ENCODE measurements at regions not wholly inside any gene's neighbourhood (a gene's known extent, or its start where the extent isn't known, plus 50 kb on each side); places are given as distances from the start of the nearest gene placed in this dataset.

DNA sequence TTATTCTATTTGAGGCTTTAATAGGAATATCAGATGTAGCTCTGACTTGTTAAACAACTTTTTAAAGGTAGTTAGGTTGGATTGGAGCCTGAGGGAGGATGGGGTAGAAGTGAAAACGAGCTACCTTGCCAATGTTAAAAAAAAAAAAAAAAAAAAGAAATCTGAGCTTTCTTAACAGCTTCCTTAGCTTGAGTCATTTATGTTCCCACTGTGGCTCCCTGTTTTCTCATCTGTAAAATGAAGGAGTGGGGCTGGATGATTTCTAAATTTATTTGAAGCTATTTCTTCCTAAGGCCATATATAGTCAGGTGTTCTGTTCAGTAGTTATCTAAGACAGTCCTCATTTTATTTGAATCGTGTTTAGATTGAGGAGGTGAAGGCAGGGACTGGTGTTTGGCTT lies 105.7 kb downstream of the EDEM1 start:
- no peak for DNase-seq
- POLR2A ChIA-PET (ENCODE audit: unreplicated experiment), result interaction anchor here (0.6 kb wide), 1 partner anchor 14 kb away, joined by 3 read pairs; no protein-coding TSS in a partner anchor
- no peak overlapping the region for H3K4me3 ChIP-seq
- H3K27me3 ChIP-seq (ENCODE audit: insufficient read depth, low read depth), result no peaks in the 10 kb centered on the region
- no peaks in the 10 kb centered on the region for H3F3A ChIP-seq (ENCODE audit: insufficient read depth, low read depth)
- H3K9me2 ChIP-seq (ENCODE audit: insufficient read depth), result no peaks in the 10 kb centered on the region
- H3K79me2 ChIP-seq (ENCODE audit: low read depth), result no peaks in the 10 kb centered on the region
- no peak overlapping the region for H3K27ac ChIP-seq
- no peaks in the 10 kb centered on the region for H3K36me3 ChIP-seq (ENCODE audit: low read depth)
- no peaks in the 10 kb centered on the region for H4K20me1 ChIP-seq (ENCODE audit: insufficient read depth)
- TF ChIP-seq CTCF (conservative IDR thresholded peaks at IDR 0.05), result no peak
- no peak for TF ChIP-seq EZH2 (IDR thresholded peaks at IDR 0.05; ENCODE audit: low read depth)
- no peak overlapping the region for H3K4me2 ChIP-seq
- BruUV-seq (replicated peaks), result no TSS peak
- no peaks in the 10 kb centered on the region for H3K9me3 ChIP-seq (ENCODE audit: insufficient read depth, low read depth)
- no peaks in the 10 kb centered on the region for H3K4me1 ChIP-seq (replicated peaks; ENCODE audit: insufficient read depth)
- H2AFZ ChIP-seq, result no peak overlapping the region
- CTCF ChIA-PET, result interaction anchor here (0.6 kb wide), 2 partner anchors 170 to 204 kb away, joined by 3 to 7 read pairs; no protein-coding TSS in a partner anchor
- intact Hi-C loops (cut with micrococcal nuclease; ENCODE audit: unreplicated experiment), result no loop called here

- Histone ChIP-seq H3K4me3 (no peak overlapping the region), H2AFZ (no peak overlapping the region), H3K4me2 (no peak overlapping the region), H3K27me3 (ENCODE audit: insufficient read depth, low read depth) (no peaks in the 10 kb centered on the region), H3K79me2 (ENCODE audit: low read depth) (no peaks in the 10 kb centered on the region), H3K4me1 (replicated peaks; ENCODE audit: insufficient read depth) (no peaks in the 10 kb centered on the region), H3K9me3 (ENCODE audit: insufficient read depth, low read depth) (no peaks in the 10 kb centered on the region), H3K9me2 (ENCODE audit: insufficient read depth) (no peaks in the 10 kb centered on the region), H3K27ac (no peak overlapping the region), H3F3A (ENCODE audit: insufficient read depth, low read depth) (no peaks in the 10 kb centered on the region), H3K36me3 (ENCODE audit: low read depth) (no peaks in the 10 kb centered on the region), H4K20me1 (ENCODE audit: insufficient read depth) (no peaks in the 10 kb centered on the region)
- POLR2A ChIA-PET (ENCODE audit: unreplicated experiment), result no interaction called here
- DNase-seq, result no peak
- BruUV-seq (replicated peaks), result no TSS peak
- TF ChIP-seq CTCF (conservative IDR thresholded peaks at IDR 0.05) (no peak), EZH2 (IDR thresholded peaks at IDR 0.05; ENCODE audit: low read depth) (no peak)
- intact Hi-C loops (cut with micrococcal nuclease; ENCODE audit: unreplicated experiment), result no loop called here
- CTCF ChIA-PET, result no interaction called here
Observed at GRCh38 chr3:5294356-5294755, 106.8 kb downstream of the EDEM1 start.

DNA sequence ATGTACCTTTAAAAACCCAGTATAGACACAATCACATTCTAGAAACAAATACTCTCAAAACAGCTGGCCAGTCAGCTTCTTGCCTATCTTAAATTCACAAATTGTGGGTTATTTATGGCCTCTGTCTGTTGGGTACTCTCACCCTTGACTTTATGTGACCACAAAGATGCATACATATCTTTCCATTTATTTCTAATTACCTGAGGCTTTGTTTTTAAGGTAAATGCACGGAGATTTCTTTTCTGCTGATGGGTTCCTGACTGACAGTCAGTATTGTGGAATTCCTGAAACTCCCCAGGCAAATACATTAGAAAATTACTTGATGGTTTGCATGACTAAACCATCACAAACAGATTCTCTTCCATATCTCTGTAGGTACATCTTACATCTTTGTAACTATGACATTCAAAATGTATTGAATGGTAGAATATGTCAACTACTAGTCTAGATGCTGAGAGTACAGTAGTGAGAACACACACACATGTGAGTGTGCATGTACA lies 107.7 kb downstream of the EDEM1 start:
- H3K9me3 ChIP-seq (ENCODE audit: insufficient read depth, low read depth), result no peaks in the 10 kb centered on the region
- no peak for TF ChIP-seq CTCF (conservative IDR thresholded peaks at IDR 0.05)
- TF ChIP-seq EZH2 (IDR thresholded peaks at IDR 0.05; ENCODE audit: low read depth), result no peak
- CTCF ChIA-PET, result no interaction called here
- no peaks in the 10 kb centered on the region for H3K27me3 ChIP-seq (ENCODE audit: insufficient read depth, low read depth)
- intact Hi-C loops (cut with micrococcal nuclease; ENCODE audit: unreplicated experiment), result no loop called here
- no peak overlapping the region for H3K4me2 ChIP-seq
- H4K20me1 ChIP-seq (ENCODE audit: insufficient read depth), result no peaks in the 10 kb centered on the region
- no peaks in the 10 kb centered on the region for H3K79me2 ChIP-seq (ENCODE audit: low read depth)
- no peak overlapping the region for H3K4me3 ChIP-seq
- H3F3A ChIP-seq (ENCODE audit: insufficient read depth, low read depth), result no peaks in the 10 kb centered on the region
- no peaks in the 10 kb centered on the region for H3K4me1 ChIP-seq (replicated peaks; ENCODE audit: insufficient read depth)
- POLR2A ChIA-PET (ENCODE audit: unreplicated experiment), result no interaction called here
- no peaks in the 10 kb centered on the region for H3K9me2 ChIP-seq (ENCODE audit: insufficient read depth)
- no peak overlapping the region for H2AFZ ChIP-seq
- H3K27ac ChIP-seq, result no peak overlapping the region
- no peak for DNase-seq
- BruUV-seq (replicated peaks), result no TSS peak
- H3K36me3 ChIP-seq (ENCODE audit: low read depth), result no peaks in the 10 kb centered on the region
